Jurkat, Clone E6-1 (cell line): ENCODE measurements at regions not wholly inside any gene's neighbourhood (a gene's known extent, or its start where the extent isn't known, plus 50 kb on each side); places are given as distances from the start of the nearest gene placed in this dataset.

Source experiments
- DNase-seq: peaks from one replicate; pipeline ENCODE4 v3.0.0-alpha.2; 2011; ENCODE audit warnings: low read depth, low spot score
- H3K4me3 ChIP-seq: 2 replicates; pipeline ENCODE4 v1.5.1; 2011; ENCODE audit warnings: mild to moderate bottlenecking, low read length, control low read depth, moderate library complexity

DNA sequence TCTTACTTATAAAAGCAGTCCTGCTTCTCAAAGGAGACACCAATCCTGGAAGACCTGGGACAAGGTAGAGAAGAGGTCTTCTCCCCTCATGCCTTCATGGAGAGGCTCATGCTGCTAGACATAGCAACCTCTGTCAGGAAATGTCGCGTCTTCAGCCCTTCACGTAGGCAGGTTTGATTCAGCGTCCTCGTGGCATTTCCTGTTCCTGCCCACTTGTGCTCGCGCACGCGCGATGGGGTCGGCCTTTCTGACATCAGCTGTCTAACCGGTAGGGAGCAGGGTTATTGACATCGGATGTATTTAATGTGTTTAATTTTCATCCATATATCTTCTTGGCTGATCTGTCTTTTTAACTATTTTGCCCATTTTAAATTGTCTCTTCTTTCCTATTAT lies 292.4 kb downstream of the THBS2 start:
- no peak overlapping the region for H3K4me3 ChIP-seq
- no peak for DNase-seq

DNA sequence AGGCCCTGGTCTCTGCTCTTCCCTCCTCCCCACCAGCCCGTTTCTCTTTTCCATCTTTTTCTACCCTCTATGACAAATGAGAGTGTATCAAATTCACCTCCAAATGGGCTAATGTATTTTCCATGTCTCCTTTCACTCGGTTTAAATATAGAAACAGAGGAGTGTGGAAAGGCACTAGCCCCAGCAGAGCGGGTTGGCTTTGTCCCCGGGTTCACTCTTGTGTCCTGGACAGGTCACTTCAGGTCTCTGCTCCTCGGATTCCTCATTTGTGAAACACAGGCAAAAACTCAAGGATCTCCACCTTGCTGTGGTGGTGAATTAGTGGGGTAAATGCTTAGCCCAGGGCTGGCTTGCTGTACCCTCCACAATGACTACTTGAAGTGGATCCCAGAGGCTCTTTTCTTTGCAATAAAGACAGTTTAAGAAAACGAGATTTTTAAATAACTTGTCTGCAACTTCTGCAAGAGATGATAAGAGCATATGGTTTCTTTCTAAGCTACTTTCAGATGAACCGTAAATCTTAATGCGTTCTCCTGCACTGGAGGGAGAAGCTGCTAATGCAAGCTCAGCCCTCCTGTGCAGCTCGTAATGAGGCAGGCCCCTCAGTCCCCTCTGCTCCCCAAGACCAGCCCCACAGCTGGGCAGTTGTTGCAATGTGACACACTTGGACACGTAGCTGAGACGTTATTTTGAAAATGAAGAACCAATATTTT lies 292.9 kb downstream of the THBS2 start:
- DNase-seq: no peak
- H3K4me3 ChIP-seq: no peak overlapping the region

DNA sequence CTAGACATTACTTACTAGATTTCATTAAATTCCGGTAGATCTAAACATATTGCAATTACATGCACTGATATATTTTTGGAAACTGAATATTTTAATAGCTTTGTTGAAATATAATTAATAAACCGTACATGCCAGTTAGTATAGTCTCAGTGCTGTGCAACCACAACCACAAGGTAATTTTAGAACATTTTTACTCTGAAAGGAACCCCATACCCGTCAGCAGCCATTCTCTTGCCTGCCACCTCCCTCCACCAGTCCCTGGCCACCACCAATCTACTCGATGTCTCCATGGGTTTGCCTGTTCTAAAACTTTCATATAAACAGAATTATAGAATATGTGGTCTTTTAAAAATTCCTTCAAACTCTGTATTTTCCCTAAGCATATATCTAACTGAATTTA lies 293.9 kb downstream of the THBS2 start:
- H3K4me3 ChIP-seq: no peak overlapping the region
- no peak for DNase-seq

DNA sequence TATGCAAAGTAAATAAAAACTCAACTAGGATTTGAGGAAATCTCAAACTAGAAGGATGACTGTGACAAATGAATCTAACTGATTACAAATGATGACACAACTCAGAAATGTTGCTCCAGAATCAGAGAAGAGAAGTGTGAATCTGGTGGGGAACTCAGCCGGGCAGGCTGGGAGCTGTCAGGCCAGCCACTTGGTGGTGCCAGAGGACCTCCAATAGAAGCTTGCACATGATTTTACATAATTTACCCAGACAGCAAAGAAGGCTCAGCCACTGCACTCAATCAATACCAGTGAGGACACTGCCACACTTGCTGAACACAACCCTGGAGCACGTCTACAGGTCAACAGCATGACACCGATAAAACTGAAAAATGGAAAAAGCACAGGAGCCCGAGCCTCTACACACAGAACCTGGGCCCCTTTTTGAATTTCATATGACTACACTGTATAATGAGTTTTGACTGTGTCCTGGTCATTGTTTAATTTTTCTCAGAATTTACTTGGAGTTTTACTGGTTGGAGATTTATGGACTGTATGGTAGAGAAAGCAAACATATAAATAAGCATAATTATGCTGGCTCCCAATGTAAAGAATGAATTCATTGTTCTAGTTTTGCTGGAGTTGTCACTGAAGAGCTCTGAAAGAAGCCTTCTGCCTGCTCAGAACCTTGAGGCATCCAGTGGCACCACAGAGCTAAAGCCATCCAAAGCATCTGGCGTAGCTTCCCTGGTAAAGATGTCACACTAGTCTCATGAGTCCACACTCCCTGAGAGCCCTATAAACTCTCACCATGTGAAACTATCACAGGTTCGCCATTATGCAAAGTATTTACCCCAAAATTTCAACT lies 296.5 kb downstream of the THBS2 start:
- no peak overlapping the region for H3K4me3 ChIP-seq
- peak; percentile 28 for DNase-seq

DNA sequence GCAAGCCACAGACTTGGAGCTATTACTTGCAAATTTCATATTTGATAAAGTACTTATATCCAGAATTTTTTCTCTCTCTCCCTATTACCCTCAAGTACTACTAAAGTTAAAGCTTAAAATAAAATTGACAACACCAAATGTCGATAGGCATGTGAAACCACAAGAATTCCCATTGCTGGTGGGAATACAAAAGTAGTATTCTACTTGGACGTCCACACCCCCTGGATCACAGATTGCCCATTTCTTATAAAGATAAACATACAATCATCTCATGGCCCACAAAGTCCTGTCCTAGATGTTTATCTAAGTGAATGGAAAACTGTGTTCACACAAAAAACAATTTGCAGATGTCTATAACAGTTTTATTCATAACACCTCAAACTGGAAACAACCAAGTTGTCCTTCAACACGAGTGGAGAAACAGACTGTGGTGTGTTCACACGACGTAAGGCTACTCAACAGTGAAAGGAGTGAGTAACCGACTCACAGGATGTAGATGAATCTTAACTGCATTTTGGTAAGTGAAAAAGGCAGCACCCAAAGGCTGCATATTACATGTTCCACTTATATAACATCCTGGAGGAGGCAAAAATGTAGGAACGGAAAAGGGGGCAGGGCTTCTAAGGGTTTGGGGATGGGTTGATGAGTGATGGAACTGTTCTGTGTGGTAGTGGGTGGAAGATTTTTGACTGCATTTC lies 297.4 kb downstream of the THBS2 start:
- DNase-seq: no peak
- no peak overlapping the region for H3K4me3 ChIP-seq

DNA sequence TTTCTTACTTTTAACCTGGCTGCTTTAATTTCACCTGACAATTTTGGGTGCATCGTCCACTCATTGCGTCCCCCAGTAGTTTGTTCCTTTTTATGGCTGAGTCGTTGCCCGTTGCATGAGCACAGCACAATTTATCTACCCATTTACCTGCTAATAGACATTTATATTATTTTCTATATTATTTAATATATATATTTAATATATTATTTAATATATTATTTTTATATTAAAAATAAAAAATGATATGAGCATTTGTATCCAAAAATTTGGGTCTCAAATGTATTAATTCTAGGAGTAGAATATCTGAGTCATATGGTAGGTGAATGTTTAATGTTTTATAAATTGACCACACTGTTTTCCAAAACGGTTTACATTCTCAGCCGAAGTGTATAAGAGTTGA lies 300.2 kb downstream of the THBS2 start:
- no peak for DNase-seq
- no peak overlapping the region for H3K4me3 ChIP-seq

DNA sequence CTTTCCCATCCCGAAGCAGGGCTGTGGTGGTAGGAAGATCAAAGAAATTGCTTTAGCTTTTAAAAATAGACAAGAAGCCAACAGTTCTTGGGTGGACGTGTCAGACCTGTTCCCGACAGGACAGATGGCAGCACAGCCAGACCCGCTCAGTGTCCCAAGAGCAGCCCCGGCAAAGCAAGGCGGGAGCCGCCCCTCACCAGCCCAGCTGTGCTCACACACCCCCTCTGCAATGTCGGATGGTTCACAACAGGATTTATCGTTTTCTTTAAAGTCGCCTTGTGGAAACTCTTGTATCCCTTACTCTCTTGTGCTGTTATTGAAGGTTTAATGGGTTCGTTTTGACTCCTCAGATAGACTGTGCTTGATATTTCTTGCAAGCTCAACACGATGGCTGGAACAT lies 302.4 kb downstream of the THBS2 start:
- no peak for DNase-seq
- H3K4me3 ChIP-seq: no peak overlapping the region

DNA sequence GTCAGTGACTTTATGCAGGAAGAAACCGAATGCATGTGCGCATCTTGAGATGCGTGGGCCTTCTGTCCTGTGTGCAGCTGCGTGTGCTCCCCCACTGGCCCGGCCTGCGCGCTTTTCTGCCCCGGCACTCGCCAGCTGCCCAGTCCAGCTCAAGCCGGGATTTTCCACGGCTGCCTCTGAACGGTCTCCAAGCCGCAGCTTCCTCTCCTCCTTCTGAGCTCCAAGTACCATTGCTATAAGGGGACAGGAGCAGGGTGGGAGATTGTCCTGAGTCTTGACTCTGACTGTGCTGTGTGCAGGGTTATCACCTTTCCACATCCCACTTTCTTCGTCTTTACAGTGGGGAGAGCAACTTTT lies 302.8 kb downstream of the THBS2 start:
- no peak overlapping the region for H3K4me3 ChIP-seq
- no peak for DNase-seq

DNA sequence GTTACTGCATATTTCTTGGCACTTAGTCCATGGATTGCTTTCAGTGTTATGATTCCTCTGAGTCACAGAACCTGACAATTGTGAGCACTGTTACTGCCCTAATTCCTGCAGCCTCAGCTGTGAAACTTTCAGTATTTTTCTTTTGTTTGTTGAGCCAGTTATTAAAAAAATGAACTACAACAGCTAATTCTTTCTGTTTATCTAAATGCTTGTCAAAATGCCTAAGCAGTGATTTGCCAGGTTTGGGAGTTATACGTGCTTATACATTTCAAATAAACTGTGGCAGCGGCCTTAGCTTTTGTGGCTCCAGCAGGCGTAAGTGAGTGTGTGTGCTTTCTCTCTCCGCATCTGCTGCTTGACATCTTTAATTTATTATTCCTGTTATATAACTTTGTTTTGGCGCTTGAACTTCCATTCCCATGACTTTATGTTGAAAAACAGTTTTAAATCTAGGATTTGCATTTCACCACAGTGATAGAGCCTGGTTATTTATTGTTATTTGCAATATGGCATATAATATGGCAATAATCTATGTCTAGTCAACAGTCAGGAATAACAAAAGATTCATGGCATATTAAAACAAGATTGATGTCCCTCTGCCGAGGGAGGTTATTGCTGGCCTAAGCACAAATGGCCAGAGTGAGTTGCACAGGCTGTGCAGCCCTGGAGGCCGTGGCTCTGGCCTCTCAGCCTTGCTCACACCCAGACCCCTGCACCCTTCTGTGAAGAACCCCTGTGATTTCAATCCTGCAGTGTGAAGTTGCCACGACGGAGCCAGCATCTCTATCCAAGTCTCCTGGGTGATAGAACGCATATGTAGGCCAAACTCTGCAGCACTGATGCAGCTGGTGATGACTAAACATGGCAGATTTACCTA lies 303.4 kb downstream of the THBS2 start:
- no peak overlapping the region for H3K4me3 ChIP-seq
- DNase-seq: no peak

DNA sequence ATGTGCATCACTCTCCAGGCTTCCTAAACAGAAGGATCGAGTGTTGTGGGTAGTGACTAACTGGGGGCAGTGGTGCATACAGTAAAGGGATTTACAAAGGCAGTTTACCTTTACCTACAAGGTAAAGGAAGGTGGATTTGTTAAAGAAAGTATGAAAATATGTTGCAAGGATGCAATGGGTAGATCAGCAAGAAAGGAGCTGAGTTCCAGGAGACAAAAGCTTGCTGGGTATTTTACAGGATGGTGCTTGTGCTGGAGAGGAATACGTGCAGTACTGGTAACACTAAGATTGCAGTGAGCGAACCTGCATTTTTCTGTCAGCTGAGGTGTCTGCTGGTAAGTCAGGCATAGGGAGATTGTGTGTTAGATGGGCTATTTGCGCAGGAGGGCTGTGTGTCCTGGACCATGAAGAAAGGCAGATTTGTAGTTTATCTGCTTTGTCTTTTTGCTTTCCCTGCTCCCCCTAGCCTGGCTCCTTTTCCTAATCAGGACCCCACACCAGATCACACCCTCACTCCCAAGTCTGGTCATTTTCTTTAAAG lies 304.6 kb downstream of the THBS2 start:
- DNase-seq: no peak
- H3K4me3 ChIP-seq: no peak overlapping the region

DNA sequence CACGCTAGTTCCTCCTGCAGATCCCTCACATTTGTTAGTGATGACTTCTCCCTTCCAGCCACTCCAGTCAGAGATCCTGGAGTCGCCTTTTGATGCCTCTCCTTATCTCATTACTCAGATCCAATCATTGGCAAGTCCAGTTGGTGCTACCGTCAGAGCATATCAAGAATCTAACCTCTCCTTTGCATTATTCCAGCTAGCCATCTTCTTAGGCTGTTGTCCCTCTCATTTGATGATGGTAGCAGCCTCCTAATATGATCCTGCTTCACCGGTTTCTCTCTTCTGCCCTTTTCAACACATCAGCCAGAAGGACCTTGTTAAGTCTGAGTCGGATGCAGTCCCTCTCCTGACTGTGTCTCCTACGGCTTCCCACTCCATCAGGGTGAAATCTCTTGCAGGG lies 305.6 kb downstream of the THBS2 start:
- no peak overlapping the region for H3K4me3 ChIP-seq
- DNase-seq: no peak

DNA sequence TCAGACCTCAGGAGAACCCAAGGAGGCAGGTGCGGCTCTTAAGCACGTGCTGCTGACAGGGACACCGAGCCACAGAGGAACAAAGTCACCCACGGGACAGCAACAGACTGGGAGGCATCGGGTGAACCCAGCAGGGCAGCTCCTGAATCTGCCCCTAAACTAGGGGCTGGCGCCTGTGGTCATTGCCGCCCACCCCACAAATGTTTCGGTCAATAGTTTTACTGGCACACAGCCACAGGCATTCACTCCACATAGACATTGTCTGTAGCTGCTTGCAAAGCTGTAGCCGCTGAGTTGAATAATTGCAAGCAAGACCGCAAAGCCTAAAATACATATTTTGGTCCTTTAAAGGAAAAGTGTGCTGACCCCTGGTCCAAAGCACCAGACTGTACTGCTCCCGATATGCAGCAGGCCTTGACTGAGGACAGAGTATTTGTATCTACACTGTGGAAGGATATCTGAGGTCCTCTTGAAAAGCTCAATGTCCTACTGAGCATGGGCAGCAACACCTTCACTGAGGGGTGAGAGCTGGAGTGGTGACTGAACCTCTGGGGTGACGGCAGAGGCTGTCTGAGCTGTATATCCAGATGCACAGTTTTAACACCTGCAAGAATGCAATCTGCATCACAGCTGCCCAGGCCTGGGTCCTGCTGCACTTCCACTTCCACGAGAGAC lies 310.3 kb downstream of the THBS2 start:
- DNase-seq: no peak
- no peak overlapping the region for H3K4me3 ChIP-seq

DNA sequence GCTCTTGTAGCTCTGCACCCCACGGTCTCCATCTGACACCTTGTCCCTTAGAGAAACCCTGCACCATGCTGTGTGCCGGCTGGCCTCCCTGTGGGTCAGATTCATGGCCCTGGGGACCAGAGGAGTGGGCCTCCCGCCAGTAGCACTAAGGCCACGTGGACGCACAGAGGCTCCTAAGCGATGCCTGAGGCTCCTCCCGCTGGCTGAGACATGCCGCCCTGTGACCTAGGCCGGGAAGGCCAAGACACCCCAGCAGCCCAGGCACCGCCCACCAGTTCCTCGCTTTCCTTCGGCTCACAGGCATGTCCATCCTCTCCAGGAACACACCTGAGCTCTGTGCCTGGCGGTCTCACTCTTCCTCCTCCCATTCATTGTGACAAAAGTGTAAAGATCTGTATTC lies 311.0 kb downstream of the THBS2 start:
- no peak overlapping the region for H3K4me3 ChIP-seq
- no peak for DNase-seq

DNA sequence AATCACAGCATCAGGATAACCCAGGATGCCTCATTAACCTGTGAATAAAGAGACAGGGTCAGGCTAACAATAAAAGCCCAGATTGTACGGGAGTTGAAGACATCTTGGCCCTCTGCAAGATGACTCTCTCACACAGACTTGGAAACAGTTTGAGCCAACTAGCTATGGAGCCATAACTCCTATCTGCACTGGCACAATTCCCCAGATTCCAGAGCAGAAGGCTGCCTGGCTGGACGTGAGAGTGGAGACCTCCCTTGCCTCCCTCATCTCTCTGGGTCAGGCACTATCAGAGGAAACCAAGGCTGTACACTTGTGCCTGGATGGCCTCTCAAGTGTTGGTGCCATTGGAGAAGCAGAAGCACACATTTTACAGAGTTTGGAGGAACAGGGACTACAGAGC lies 312.6 kb downstream of the THBS2 start:
- no peak overlapping the region for H3K4me3 ChIP-seq
- no peak for DNase-seq

DNA sequence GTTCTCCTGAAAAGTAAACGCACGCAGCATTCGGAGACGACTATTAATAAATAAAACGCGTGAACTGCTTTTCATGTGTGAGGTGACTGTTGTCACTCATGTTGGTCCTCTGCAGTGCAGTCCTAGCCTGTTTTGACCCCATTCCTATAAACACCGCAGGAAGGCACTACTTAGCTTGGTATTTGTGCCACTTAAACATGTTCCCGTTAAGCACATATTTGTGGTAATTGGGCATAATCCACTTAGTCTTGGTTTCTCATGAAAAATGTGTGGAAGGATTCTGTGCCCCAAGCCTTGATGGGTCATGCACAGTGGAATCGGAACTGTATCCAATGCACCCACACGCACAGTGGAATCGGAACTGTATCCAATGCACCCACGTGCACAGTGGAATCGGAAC lies 313.9 kb downstream of the THBS2 start:
- no peak for DNase-seq

DNA sequence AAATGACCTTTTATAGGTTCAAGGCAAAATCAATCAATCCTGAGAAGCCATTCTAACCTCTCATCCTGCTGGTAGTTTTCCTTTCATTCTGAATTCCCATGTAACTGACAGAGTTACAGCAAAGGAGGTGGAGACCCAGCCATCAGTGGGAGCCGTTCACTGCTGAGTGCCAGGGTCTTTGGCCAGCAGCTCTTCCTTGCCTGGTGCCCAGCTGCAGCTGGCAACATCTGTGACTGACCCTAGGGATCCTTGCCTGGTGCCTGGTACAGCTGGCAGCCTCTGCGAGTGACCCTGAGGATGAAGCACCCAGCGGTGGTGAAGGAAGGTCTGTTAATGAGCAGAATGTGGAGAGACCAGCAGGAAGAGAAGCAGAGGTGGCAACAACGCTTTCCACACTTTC lies 314.6 kb downstream of the THBS2 start:
- DNase-seq: no peak
- H3K4me3 ChIP-seq: no peak overlapping the region

More for the DNA sequence above, 313.9 kb downstream of the THBS2 start:
- no peak overlapping the region for H3K4me3 ChIP-seq

DNA sequence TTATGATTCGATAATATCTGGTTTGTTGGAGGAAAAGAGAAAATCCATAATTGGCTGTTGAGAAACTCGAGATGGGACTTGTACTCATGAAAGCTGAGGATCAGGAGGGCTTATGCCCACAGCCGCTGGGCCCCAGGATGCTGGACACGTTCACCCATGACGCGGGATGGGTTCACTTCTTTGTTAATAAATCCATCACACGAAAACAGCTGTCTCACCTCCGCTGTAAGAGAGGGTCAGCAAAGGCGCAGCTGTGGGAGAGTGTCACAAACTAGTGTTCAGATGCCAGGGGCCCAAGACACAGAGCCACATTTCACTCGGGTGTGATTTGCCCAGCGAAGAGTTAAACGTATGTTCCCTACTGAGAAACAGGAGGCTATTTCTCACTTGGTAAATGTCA lies 315.1 kb downstream of the THBS2 start:
- no peak for DNase-seq

DNA sequence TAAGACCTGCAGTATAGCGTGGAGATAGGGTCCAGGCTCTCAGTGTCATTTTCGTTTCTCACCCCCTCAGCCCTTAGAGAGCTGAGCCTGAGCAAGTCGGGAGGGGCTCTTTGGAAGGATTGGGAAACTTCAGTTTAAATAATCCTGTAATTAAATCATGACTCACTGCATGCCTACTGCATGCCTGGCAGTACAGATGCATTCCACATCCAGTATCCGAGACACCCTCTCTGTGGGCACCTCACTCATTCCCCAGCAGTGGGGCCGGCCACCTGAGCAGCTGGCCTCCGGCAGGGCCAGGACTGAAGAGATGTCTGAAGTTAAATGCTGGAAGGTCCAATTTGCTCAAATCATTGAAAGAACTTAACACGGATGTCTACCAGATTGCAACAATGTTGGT lies 316.6 kb downstream of the THBS2 start:
- DNase-seq: no peak
- H3K4me3 ChIP-seq: no peak overlapping the region

More for the DNA sequence above, 315.1 kb downstream of the THBS2 start:
- H3K4me3 ChIP-seq: no peak overlapping the region

DNA sequence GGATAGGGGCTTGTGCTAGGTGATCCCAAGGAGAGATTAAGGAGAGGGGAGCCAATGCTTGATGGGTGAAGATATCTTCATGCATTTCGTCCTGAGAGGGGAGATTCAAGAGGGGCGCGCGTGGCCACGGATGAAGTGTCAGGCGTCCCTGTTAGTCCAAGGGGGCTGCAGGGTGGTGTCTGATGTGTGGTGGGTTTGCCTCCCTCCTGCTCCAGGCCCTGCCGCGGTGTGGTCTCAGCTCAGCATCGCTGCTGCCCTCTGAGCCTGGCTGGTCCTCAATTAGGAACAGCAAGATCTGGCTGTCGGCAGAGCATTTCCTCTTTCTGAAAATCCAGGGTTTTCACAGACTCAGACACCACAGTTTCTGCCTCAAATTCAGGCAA lies 318.0 kb downstream of the THBS2 start:
- DNase-seq: no peak
- H3K4me3 ChIP-seq: no peak overlapping the region
